HG02938 (cell line): ENCODE measurements at regions not wholly inside any gene's neighbourhood (a gene's known extent, or its start where the extent isn't known, plus 50 kb on each side); places are given as distances from the start of the nearest gene placed in this dataset.
"Not testable (repeated sequence)": the region's sequence is repeated elsewhere in the genome, so short reads cannot be mapped to it uniquely, and the experiment has no call there.

Experiments
- ATAC-seq: cut with Tn5 transposase; IDR thresholded peaks from one replicate; pipeline ENCODE4 v1.9.1; 2021; ENCODE audit warnings: mild to moderate bottlenecking, moderate library complexity; ENCODE audit not compliant: unreplicated experiment

DNA sequence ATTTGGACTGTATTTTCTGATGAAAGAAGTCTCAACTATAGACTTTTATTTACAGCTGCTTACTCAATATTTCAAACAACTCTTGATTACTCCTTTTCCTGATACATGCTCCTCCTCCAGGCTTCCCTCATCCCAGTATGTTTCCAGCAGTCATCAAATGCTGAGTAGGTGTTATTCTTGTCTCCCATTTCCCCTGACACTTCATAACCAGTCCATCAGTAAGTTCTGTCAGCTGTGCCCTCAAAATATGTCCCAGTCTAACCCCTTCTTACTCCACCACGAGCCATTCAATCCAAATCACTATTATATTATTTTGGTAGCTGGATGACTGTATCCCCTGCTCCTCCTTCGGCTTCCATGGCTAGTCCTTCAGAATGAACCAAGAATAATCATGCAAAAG, 189.1 kb upstream of the DTNA start:
- ATAC-seq: no peak

DNA sequence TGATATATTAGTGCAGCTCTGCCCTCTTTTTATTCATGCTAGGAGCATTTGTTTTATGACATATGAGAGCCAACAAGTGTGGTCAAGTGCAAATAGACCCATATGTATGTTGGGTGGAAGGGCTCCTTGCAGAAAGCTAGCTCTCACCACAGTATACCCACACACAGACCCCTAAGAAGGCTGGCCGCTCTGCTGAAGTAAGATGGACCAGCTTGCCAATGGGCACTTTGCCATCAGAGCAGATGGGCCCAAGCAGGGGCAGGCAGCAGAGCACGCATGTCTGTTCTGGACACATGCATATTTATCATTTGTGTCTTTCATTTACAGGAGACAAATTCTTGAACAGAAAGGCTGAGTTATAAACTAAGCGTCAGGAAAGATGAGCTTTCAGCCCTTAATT, 187.5 kb upstream of the DTNA start:
- no peak for ATAC-seq

DNA sequence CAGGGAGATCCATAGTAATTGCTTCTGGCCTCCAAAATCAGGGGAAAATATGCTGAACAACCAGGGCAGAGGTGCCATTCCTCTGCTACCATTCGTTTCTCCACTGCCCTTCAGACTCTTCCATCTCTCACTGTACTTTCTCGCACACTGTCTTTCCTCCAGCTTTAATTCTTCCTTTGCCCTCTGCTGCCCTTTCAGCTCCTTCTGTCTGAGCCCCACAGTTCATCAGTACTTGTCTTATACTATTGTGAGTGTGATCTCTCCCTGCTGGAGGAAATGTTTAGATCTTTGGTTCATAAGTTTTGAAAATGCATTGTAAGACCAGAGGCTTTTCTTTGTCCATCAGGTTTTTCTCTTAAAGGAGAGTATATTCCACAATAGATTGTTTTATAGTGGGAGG, 184.9 kb upstream of the DTNA start:
- no peak for ATAC-seq

DNA sequence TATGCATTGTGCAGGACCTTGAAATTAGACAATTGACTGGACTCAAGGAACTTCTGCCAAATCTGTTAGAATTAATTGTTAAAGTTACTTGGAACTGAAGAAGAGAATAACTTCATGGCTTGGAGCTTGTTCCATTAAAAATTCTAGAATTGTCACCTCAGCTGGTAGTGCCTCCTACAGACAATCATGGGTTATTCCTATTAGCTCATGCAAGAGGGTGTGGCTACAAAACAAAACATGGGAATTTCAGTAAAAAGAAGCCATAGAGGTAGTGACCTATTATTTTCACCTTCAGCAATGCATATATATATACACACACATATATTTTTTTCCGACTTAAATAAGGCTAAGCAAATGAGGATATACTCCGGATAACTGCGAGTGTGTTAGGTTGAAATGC, 181.9 kb upstream of the DTNA start:
- ATAC-seq: no peak

DNA sequence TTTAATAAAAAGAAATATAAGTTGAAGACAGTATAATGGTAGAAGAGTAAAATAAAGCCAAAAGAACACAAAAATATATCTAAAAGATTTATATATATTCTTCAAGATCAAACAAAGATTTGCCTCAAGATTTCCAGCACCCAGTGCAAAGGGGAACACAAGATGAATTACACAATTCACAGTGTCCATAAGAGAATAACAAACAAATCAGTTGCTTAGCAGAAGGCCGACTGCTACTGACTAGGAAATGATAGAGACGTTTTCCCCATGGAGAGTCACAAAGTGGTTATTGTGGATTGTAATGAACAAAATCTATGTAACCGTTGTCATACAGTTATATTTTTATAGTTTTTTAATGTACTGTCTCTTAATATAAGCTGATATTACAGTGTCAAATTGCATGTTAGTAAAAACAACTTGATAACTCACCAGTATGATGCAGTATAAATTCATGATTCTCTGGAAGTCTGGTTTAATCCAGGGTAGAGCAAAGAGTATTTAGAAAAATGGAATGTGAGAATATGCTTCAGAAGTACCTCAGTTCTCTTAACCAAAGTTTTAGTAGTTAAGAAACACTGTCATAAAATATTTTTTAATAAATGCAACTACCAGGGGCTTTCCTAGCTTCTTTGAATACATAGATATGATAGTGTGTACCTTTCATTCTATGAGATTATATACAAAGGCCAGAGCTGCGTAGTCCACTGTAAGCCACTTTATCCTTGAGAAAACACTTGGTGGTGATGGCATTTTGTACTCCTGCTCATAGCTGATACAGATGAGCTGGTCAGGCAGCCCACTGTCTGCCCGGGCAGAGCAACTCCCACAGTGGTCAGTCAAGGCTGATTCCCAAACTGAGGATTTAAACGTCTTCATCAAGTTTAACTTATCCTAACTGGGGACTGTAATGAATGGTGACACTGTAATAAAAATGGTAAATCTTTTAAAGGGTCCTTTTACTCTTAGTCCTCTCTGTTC, 180.5 kb upstream of the DTNA start:
- ATAC-seq: no peak

DNA sequence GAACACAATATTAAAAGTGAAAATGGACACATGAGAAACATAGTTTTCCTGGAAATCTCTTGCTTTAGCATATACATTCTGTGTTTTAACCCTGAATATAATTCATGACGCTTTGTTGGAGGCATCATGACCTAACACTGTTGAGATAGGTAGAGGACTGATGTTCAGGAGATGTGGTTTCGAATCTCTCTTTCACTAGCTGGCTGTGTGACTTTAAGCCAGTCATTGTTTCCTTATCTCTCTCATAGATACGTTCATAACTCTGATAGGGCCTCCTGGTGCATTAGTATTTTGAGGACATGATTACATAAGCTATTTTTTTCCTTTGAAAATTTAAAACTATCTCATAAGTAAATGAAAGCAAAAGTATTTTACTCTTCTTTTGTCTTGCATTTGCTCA, 179.0 kb upstream of the DTNA start:
- no peak for ATAC-seq

DNA sequence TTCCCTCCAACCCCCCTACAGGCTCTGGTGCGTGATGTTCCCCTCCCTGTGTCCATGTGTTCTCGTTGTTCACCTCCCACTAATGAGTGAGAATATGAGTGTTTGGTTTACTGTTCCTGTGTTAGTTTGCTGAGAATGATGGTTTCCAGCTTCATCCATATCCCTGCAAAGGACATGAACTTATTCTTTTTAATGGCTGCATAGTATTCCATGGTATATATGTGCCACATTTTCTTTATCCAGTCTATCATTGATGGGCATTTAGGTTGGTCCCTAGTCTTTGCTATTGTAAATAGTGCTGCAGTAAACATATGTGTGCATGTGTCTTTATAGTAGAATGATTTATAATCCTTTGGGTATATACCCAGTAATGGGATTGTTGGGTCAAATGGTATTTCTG, 175.5 kb upstream of the DTNA start:
- not testable (repeated sequence) for ATAC-seq

DNA sequence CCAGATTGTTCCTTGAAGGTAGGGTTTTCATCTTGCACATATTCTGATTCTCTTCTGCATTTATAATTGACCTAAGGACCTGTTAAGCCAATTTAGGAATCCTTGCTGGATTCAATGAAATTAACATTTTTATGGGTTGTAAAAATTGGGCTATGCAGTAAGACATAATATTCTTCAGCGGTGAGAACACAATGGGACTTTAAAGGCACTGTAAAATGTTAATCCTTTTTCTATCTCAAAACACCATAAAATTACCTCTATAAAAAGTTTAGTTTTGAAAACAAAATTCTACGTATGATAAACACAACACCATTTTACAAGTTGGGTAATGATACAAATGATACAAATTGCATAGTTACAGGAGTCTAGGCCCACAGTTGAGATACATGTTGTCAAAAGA, 169.2 kb upstream of the DTNA start:
- no peak for ATAC-seq

DNA sequence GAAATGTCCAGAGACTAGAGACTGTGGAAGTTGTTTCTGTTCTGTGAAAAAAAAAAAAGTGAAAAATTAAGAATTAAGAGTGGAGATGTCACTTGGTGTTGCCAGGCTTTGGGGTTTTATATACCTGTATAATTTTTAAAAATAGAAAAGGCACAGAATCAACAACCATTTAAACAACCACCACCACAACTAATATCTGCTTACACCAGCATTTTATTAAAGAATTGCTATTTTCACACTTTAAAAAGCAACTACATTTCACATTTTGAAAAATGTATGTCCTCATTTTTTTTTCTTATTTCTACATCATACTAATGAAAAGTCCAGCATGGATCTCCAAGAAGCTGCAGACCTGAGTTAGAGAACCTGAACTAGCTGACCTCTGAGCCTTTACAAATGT, 167.5 kb upstream of the DTNA start:
- no peak for ATAC-seq

DNA sequence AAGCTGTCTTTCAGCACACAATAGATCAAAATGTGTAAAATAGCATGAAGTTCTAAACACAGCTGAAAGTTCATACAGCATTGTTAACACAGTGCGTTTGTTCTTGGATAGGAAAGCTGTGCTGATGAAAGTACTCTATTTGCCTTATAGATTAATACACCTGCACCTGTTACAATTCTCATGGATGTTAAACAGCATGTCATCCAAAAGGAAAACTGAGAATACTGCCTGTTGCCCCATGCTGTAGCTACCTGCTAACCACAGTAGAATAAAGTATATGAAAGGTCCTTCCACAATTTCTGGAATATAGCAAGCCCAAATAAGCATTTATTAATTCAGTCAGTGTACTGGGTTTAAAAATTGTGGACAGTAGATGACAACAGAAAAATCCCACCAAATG, 166.7 kb upstream of the DTNA start:
- ATAC-seq: no peak

DNA sequence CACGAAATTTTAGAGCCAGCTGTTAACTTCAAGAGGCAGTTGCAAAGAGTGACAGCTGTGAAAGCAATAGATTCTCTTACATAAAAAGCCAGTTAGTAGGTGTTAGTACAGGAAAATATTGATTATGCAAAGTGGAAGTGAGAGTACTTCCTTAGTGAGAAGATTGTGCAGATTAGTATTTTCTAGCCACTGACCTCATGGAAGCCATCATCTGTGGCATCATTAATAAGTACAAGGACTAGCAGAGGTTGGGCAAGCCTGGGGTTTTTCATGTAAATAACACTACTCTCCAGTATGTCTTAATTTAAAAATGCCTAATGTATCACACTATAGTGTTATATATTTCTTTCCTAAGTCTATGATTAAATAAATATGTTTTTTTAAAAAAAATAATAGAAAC, 166.2 kb upstream of the DTNA start:
- no peak for ATAC-seq

DNA sequence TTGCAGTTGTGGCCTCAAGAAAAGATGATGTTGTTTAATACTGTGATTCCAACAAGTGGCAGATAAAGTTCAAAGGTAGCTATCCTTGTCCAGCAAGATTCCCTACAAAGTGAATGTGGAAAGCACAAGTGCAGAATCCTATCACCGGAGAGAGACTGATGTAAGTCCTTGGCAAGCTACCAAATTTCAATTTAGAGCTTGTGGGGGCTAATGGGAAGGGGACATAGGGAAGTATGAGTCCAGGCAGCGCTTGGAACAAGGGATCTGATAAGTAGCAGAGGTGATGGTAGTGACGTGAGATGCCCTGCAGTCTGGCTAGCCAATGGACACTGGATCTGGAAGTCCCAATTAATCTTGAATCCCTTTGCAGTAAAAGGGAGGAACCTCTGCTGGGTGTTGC, 165.2 kb upstream of the DTNA start:
- ATAC-seq: no peak

DNA sequence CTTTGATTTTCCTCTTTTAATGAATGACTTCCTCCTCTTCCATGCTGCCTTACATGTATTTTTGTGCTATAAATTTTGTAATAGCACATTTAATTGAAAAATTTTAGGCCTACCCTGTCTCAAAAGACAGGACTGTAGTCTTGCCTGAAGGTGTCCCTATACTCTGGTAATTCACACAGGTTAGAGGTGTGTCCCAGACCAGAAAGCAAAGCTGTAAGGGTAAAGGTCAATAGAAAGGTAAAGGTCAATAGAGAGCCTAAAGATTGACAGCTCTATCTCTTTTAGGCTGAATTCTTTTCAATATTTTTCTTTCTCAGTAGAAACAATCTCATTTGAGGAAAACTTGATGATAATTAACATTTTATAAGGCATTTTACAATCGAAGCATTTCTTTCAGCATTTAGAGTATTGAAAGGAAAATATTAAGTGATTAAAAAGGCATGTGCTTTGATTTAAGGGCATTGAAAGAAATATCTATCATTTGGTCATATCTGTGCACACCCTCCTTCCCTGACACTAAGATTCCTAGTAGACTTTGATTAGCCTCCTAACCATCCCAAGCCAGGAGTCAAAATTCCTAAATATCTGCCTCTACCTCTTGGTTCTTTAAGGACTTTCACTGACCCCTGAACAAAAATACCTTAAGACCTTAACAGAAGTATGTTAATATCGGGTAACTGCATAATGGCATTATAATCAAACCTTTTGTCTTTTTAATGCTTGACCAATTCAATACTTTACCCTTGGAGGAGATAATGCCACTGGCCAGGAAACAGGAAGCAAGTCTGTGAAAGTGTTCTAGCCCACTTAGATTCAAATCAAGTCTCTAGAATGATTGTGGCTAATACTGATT, 161.8 kb upstream of the DTNA start:
- ATAC-seq: no peak

DNA sequence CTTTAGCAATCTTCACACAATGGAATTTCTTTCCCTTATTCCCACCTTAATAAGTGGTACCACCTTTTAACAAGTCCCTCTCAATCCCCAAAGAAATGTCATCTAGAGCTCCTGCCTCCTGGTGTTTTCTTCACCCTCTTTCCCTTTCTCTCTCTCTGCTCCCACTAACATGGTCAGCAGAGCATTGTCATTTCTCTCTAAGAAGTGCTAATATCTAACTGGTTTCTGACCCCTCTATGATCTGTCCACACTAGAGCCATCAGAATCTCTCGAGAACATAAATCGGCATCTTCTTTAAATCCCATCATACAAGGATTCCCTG, 161.2 kb upstream of the DTNA start:
- no peak for ATAC-seq

DNA sequence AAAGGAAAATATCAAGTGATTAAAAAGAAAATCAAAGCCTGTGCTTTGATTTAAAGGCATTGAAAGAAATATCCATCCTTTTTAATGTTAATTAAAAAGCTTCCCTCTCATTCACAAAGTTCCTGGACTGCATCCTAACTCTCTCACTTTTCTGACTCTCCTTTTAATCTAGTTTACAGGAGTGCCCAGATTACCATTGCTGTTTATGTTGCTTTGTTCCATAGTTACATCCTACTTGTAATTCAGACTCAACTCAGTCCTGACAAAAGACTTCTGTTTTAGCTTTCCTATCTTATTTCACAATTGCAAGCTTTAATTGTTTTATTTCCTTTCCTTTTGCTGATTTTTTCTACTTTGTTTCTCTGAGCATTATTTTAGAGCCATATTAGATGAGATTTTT, 160.7 kb upstream of the DTNA start:
- ATAC-seq: no peak

DNA sequence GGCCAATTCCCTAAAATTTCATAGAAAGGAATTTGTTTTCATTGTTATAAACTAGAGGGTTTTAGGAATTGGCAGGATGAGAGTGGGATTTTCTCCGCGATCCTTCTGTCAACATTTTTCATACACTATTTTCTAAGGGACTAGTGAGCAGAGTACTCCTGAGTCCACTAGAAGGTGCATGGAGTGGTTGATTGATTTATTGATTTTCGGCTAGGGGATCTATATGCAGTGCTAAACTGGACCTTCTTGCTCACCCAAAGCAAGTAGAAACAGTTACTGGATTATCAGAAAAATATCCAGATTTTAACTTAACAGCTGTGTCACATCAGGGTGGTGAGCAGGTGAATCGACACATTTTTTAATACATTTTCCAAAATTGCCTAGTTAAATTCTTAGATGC, 159.9 kb upstream of the DTNA start:
- ATAC-seq: no peak

DNA sequence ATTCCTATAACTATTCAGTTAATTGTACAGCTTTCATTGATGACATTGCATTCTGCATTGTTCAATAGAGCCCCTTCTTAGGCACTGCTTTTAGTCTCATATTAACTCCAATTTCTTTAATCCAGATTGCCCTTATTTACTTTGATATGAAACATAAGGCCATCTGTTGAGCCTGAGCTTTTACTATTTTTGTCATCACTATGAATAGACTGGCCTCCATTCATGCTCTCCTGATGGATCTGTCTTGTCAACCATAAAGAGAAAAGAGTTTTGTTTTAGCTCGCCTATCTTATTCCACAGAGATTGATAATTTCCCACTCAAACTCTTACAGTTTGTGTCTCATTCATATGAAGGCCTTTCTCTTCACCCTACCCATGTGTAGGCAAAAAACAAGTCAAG, 159.2 kb upstream of the DTNA start:
- no peak for ATAC-seq

DNA sequence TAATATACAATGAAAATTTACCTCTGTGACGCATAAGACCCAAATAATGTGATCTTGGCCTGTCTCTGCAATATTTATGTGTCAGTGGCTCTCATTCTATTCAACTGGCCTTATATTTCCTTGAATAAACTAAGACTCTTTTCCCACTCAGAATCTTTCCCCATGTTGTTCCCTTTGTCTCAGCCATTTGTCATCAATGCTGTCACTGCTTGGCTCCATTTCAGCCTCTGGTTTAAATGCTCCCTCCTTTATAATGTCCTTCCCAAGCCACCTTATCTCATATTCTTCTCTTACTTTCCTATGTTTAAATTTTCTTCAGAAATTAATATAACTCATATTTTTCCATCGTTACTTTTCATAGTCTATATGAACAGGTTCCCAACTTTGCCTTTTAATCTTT, 158.3 kb upstream of the DTNA start:
- ATAC-seq: no peak

DNA sequence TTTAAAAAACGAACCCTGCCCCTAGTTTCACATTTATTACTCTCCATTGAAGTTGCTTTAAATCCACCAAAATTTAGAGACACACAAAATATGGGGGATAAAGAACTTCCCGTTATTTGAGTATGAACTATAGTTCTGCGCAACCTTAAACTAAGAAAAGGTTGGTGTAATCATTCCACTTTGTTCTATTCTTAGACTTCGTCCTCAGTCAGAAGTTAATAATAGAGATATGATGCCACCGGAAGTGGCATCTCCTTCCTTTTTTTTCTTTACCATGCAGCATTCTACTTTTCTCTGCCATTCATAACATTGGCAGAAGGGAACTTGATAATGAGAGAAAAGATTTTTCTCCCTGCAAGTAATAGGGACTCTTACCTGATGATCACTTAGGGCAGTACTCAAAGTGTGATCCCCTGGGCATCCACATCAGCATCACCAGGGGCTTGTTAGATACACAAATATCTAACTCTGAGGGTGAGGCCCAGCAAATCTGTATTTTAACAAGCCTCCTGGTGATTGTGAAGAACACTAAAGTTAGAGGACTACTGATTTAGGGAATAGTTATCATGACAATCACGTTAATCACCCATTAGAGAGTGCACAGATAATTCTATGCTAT, 147.7 kb upstream of the DTNA start:
- ATAC-seq: no peak

DNA sequence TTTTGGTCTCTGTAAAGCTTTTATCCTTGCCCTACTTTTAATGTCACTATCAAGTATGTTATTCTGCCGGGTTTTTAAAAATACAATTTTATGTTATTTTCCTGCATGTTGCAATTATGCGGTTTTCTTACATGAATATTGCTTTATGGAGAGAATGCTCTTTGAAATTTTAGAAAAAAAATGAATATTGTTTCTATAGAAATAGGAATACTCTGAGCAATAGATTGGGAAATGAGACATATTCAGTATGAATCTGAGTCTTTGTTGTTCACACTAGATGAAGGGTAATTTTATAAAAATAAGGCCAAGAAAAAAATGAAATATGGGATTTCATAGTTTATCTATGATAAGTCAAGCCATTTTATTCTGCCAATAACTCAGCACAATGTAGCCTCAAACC, 142.2 kb upstream of the DTNA start:
- no peak for ATAC-seq

DNA sequence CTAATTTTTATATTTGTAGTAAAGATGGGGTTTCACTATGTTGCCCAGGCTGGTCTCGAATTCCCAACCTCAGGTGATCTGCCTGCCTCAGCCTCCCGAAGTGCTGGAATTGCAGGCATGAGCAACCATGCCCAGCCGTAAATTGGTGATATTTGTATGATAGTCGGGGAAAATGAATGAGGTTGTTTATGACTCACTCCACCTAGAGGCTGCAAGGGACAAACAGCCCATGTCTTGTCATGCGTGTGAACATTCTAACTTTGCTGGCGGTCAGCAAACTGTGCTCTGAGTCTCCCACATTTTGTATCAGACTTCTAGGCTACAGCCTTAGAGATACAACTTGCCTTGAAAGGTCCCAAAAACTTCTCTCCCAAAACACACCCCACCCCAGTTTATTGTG, 133.5 kb upstream of the DTNA start:
- ATAC-seq: no peak

DNA sequence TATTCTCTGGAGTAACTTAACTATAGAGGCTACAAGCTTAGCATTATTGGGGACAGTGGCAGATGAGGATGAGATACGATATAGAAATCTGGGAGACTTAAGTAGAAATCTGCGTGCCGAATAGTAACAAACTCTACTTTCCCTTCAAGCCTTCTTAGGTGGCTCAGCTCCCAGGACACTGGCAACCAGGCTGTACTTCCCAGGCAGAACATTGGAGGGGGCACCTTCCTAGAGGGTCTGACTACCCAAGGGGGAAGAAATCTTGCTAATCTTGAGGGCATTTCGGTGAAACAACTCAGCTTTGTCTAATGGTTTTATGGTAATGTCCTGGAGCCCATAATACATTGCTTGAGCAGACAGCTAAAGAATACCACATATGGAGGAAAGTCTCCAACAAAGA, 126.2 kb upstream of the DTNA start:
- no peak for ATAC-seq
